ENCODE measurements at regions not wholly inside any gene's neighbourhood (a gene's known extent, or its start where the extent isn't known, plus 50 kb on each side); places are given as distances from the start of the nearest gene placed in this dataset.

DNA sequence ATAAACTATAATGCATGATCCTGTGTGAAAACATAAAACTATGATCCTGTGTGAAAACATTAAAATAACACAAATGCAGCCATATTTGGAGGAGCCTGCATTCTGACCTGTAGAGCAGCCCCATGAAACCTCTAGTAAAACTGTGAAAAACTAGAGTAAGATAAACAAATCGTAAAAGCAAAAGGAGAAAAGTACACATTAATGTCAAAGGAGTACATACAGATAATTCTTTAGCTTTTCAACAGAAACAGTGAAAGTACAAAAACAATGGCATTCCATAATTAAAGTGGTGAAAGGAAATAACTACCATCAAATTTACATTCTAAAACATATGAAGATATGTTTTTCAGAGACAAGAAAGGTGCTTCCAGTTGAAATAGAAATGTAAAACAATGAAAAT, 1267.2 kb downstream of the SLITRK1 start:
- TF ChIP-seq, protein P1, sequence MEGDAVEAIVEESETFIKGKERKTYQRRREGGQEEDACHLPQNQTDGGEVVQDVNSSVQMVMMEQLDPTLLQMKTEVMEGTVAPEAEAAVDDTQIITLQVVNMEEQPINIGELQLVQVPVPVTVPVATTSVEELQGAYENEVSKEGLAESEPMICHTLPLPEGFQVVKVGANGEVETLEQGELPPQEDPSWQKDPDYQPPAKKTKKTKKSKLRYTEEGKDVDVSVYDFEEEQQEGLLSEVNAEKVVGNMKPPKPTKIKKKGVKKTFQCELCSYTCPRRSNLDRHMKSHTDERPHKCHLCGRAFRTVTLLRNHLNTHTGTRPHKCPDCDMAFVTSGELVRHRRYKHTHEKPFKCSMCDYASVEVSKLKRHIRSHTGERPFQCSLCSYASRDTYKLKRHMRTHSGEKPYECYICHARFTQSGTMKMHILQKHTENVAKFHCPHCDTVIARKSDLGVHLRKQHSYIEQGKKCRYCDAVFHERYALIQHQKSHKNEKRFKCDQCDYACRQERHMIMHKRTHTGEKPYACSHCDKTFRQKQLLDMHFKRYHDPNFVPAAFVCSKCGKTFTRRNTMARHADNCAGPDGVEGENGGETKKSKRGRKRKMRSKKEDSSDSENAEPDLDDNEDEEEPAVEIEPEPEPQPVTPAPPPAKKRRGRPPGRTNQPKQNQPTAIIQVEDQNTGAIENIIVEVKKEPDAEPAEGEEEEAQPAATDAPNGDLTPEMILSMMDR (IDR thresholded peaks at IDR 0.05; ENCODE audit: poor library complexity, severe bottlenecking): no peak
- TF ChIP-seq, protein P2, sequence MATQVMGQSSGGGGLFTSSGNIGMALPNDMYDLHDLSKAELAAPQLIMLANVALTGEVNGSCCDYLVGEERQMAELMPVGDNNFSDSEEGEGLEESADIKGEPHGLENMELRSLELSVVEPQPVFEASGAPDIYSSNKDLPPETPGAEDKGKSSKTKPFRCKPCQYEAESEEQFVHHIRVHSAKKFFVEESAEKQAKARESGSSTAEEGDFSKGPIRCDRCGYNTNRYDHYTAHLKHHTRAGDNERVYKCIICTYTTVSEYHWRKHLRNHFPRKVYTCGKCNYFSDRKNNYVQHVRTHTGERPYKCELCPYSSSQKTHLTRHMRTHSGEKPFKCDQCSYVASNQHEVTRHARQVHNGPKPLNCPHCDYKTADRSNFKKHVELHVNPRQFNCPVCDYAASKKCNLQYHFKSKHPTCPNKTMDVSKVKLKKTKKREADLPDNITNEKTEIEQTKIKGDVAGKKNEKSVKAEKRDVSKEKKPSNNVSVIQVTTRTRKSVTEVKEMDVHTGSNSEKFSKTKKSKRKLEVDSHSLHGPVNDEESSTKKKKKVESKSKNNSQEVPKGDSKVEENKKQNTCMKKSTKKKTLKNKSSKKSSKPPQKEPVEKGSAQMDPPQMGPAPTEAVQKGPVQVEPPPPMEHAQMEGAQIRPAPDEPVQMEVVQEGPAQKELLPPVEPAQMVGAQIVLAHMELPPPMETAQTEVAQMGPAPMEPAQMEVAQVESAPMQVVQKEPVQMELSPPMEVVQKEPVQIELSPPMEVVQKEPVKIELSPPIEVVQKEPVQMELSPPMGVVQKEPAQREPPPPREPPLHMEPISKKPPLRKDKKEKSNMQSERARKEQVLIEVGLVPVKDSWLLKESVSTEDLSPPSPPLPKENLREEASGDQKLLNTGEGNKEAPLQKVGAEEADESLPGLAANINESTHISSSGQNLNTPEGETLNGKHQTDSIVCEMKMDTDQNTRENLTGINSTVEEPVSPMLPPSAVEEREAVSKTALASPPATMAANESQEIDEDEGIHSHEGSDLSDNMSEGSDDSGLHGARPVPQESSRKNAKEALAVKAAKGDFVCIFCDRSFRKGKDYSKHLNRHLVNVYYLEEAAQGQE (IDR thresholded peaks at IDR 0.05; ENCODE audit: borderline replicate concordance): no peak
- TF ChIP-seq EZH2 (IDR thresholded peaks at IDR 0.05; ENCODE audit: borderline replicate concordance, insufficient read depth, low read length, poor library complexity, severe bottlenecking) (no peak), POLR2AphosphoS5 (IDR thresholded peaks at IDR 0.05) (no peak), EP300 (conservative IDR thresholded peaks at IDR 0.05; ENCODE audit: poor library complexity, severe bottlenecking) (no peak), TAF1 (IDR thresholded peaks at IDR 0.05; ENCODE audit: low read depth) (no peak), RAD21 (conservative IDR thresholded peaks at IDR 0.05) (no peak)
